RPMI7951 (cell line): ENCODE measurements at regions not wholly inside any gene's neighbourhood (a gene's known extent, or its start where the extent isn't known, plus 50 kb on each side); places are given as distances from the start of the nearest gene placed in this dataset.

Experiments used
- DNase-seq: peaks from one replicate; pipeline ENCODE4 v3.0.0-alpha.2; 2012; ENCODE audit warnings: low read depth

GRCh38 chr3:17946619-17947018, 204.2 kb upstream of the TBC1D5 start:
- no peak for DNase-seq

DNA sequence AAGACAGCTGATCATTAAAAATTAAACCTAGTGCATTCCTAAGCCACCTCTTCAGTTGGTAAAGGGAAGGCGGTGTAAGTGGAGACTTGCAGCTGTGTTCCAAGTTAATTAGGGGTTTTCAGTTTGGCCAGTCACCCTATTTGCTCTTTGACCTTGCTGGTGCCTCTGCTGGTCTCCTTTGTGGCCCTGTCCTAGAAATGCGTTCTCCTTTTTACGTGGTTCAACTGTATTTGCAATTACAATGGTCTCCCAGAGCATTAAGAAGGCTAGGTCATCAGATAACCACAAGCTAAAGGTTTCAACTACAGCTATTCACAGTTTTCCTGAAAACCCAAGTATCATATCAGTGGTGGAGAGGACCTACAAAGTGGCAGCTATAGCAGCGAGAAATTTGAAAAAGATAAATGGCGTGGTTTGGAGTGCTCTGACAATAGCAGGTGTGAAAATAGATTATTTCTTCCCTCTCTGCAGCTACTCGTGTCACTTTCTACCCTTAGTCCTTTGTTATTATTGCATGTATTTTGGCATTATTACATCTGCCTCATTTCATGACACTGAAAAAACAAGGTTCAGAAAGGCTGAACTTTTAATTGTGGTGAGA, 203.5 kb upstream of the TBC1D5 start:
- no peak for DNase-seq

DNA sequence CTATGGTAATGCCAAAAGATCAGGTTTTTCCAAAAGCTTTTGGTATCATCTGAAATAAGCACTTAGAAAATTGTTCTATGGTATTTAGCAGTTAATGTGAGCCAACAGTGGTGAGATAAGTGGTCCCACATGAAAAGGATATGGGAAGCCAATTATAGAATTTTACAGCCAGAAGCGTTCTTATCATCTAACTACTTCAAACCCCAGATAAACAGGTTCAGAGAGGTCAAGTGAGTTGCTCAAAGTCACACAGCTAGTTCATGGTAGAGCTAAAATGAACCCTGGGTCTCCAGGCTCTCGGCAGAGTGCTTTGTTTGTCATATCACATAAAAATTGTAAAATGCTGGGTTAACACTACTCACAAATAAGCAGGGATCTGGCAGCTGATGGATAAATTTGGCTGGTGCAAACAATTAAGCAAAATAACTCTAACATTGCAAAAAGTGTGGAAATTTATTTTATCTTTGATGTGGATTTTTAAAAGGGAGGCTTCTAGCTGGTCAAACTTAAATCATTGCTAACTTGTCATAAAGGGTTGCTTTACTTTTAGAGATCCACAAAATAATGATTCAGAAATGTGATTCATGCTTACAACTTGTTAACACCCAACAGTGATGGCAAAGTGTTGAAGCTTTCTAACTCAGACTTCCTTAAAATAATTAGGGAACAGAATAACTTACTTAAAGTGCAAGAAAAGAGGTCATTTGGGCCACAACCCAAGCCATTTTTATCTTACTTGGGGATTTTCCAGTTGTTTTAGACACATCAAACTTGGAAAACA, 202.8 kb upstream of the TBC1D5 start:
- DNase-seq, result no peak

GRCh38 chr3:17942856-17943255, 200.4 kb upstream of the TBC1D5 start:
- peak; percentile 6 for DNase-seq

- DNase-seq, result no peak
These were observed 199.3 kb upstream of the TBC1D5 start for GRCh38 chr3:17941766-17942165.

DNA sequence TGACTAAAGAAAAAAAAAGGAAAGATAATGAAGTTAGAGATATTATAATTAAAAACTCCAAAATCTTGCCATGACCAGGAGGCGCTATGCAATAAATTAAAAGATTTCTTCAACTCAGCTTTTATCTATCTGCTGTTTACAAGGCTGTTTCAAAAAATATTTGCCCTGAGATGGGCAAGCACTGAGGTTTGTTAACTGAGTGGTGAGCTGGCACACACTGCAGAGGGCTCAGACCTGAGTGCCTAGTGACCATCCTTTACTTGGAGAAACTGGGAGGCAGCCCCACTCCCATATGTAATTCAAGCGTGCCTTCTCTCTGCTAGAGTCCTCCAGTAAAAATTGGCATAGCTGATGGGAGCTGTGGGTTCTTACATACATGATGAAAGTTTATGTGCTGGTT, 198.7 kb upstream of the TBC1D5 start:
- DNase-seq, result no peak

DNA sequence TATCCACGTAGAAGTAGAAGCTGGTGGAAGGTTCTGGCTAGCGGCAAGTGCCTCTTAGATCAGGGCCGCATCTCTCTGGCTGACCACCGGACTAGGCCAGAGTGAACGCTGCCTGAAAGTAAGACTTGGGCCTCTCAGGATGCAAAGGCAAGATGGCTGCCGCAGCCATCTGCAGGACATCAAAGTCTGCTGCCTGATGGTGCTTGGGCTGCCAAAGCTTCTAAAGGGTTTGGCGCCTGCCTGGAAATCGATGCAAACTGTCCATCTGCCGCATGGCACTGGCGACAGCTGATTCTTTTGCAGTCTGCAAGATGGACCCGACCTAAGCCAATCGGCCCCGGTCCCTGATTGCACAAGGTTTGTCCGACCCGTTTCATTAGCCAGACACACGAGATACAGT, 196.7 kb upstream of the TBC1D5 start:
- DNase-seq, result no peak

DNA sequence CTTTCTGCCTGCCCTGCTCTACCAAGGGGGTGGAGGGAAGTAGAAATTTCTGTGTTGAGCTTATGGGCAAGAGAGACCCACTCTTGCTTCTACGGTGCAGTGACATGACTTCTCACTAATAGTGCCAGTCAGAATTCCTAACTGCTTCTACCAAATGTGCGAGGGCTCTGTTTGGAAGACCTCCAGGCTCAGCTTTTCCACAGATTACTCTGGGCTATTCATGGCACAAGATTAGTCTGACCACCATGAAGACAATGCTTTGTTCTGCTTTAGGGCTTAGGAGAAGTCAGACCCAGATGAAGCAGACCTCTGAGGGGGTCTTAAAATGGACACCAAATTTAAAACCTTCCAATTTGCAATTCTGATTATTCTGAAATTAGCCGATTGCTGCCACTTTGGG, 195.9 kb upstream of the TBC1D5 start:
- DNase-seq, result peak; percentile 5

DNA sequence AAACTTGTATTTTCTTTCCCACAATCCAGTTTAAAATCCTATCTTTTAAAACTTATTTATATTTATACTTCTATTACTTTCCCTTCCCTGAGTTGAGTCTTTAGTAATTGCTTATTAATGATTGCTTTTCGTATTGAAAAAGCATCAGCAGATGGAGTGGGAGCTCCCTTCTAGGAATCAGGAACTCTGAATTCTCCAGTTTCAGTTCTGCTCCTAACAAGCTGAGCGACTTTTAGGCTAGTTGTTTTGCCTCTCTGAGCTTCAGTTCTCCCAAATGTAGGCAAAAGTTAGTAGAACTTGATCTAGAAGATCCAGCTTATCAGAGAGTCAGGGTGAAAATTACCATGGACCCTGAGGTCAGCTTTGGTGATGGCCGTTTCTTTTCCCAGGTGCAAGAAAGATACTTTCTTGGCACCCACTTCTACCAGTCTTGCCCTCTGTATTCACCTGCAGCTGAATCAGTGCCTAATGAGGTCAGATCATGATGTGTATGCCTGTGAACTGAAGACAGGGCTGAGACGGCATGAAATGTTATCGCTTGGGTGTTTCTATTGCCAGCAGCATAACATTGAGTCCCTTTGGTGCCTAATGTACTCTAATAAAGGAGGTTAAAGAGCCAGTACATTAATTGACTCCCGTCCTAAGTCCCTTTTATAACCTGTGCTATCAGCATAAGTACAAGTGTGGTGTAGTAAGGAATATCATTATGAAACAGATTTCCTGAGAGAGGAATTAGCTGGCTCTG, 194.5 kb upstream of the TBC1D5 start:
- no peak for DNase-seq

- DNase-seq, result no peak
These were observed 192.8 kb upstream of the TBC1D5 start for GRCh38 chr3:17935222-17935621.

GRCh38 chr3:17932136-17932771, 189.8 kb upstream of the TBC1D5 start:
- DNase-seq, result no peak

DNA sequence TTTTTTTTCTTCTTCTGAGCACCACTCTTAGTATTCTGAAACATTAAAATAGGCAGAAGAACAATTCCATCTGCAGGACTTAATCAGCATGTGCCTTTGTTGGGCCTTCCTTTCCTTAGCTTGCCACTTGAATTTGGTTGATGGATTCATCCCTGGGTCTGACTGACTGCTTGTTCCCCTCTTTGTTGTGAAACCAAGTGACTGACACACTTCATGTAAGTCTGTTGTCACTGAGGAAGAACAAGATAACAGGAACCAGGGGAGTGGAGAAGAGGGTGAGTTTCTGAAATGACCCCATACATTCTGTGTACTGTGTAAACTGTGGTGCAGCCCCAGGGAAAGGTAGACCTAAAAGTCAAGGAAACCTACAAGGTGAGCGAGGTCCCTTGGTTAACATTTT, 188.7 kb upstream of the TBC1D5 start:
- DNase-seq, result no peak

GRCh38 chr3:17928502-17929145, 186.2 kb upstream of the TBC1D5 start:
- DNase-seq, result no peak

GRCh38 chr3:17927036-17927435, 184.6 kb upstream of the TBC1D5 start:
- no peak for DNase-seq

- no peak for DNase-seq
These were observed 172.9 kb upstream of the TBC1D5 start for GRCh38 chr3:17915341-17915740.

GRCh38 chr3:17913359-17913758, 170.9 kb upstream of the TBC1D5 start:
- no peak for DNase-seq

- DNase-seq, result no peak
These were observed 169.7 kb upstream of the TBC1D5 start for GRCh38 chr3:17911986-17912760.

- no peak for DNase-seq
These were observed 168.5 kb upstream of the TBC1D5 start for GRCh38 chr3:17910922-17911321.

DNA sequence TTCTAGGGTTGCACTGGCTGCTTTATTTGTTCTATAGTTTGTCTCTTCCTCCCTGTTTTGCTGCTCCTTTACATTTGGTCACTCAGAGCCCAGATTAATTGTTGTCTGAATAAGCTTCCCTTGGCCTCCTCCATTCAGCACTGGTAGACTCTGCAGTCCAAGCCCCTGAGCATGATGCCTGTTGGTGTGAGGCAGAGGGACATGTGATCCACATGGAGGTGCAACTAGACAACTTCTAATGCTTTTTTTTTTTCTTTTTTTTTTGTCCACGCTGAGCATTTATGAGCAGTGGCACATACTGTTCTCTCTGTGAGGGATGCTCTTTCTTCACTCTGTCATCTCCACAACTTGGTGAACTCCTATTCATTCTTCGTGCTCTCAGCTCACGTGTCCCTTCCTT, 167.3 kb upstream of the TBC1D5 start:
- DNase-seq, result no peak

DNA sequence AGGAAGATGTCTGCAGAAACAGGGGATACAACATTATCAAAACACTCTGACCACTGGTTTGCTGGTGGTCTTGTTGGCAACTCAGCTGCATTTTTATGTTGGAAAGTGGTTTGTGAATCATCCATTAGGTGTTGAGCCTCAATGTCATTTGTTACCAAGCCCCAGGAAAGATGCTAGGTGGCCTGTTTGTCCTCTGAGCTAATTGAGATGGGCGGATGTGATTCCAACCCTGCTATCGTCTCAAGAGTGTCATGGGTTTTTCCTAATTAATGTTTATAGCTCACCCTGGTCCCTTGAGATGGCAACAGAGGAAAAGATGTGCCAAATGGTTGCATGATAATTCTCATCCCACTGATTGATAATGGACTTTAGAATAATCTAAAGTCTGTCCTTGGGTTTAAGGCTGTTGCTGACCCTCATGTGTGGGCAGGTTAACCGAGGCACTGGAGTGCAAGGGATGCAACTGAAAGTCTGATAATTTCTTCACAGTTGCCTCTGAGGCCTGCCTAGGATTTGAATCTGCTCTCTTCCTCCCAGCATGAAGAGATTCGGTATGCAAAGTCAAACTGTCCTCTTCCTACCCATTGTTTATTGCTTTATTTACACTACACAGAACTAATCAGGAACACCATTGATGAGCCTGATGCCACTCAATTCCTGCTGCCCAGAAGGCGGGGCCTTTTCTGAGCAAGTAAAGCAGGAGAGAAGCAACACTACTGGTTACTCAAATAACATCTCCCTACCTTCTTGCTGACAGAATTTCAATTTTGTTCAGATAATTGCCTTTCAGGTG, 166.2 kb upstream of the TBC1D5 start:
- no peak for DNase-seq
